ENCODE measurements at regions not wholly inside any gene's neighbourhood (a gene's known extent, or its start where the extent isn't known, plus 50 kb on each side); places are given as distances from the start of the nearest gene placed in this dataset.

DNA sequence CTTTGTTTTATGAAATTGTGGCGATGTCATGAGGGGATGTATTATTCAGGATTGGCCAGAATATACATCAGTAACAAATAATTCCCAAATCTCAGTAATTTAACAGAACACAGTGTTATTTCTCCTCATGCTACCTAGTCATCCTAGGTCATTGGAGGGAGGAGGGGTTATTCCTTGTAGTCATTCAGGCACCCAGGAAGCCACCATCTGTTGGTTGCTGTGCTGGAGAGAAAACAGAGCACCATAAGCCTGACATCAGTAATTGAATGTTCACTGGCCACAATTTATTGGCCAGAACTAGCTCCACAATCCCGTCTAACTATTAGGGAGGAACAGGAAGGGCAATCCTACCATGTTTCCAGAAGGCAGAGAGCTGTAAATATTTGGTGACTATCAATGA lies 303.5 kb upstream of the CELF4 start:
- Histone ChIP-seq H3K36me3 (no peaks in the 10 kb centered on the region), H3K4me3 (no peak overlapping the region), H3K9me3 (no peaks in the 10 kb centered on the region), H3K27ac (no peak overlapping the region), H3K27me3 (no peaks in the 10 kb centered on the region), H3K4me1 (no peaks in the 10 kb centered on the region)
- no peak for ATAC-seq (ENCODE audit: low FRiP score in 2 of 2)
- TF ChIP-seq POLR2A (IDR thresholded peaks at IDR 0.05) = no peak
- TF ChIP-seq, protein P1, sequence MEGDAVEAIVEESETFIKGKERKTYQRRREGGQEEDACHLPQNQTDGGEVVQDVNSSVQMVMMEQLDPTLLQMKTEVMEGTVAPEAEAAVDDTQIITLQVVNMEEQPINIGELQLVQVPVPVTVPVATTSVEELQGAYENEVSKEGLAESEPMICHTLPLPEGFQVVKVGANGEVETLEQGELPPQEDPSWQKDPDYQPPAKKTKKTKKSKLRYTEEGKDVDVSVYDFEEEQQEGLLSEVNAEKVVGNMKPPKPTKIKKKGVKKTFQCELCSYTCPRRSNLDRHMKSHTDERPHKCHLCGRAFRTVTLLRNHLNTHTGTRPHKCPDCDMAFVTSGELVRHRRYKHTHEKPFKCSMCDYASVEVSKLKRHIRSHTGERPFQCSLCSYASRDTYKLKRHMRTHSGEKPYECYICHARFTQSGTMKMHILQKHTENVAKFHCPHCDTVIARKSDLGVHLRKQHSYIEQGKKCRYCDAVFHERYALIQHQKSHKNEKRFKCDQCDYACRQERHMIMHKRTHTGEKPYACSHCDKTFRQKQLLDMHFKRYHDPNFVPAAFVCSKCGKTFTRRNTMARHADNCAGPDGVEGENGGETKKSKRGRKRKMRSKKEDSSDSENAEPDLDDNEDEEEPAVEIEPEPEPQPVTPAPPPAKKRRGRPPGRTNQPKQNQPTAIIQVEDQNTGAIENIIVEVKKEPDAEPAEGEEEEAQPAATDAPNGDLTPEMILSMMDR (IDR thresholded peaks at IDR 0.05) = no peak
- no peak for TF ChIP-seq POLR2AphosphoS5 (IDR thresholded peaks at IDR 0.05)
- TF ChIP-seq EP300 (IDR thresholded peaks at IDR 0.05) = no peak
- WGBS, 2 donors = 77 to 85% methylated on average over 2 of the region's 2 CpGs
- no peak for DNase-seq

DNA sequence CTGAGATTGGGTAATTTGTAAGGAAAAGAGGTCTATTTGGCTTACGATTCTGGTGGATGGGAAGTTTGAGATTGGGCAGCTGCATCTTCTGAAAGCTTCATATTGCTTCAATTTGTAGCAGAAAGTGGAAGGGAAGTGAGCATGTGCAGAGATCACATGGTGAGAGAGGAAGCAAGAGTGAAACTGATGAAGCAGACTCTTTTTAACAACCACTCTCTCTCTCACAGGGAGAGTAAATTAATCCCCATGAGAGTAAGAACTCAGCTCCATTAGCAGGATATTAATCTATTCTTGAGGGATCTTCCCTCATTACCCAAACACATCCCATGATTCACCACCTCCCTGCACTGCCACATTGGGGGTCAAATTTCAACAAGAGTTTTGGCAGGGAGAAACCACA lies 298.5 kb upstream of the CELF4 start:
- Histone ChIP-seq H3K9me3 (no peaks in the 10 kb centered on the region), H3K36me3 (no peaks in the 10 kb centered on the region)
- 88 to 94% methylated on average over 1 of the region's 1 CpG for WGBS, 2 donors

DNA sequence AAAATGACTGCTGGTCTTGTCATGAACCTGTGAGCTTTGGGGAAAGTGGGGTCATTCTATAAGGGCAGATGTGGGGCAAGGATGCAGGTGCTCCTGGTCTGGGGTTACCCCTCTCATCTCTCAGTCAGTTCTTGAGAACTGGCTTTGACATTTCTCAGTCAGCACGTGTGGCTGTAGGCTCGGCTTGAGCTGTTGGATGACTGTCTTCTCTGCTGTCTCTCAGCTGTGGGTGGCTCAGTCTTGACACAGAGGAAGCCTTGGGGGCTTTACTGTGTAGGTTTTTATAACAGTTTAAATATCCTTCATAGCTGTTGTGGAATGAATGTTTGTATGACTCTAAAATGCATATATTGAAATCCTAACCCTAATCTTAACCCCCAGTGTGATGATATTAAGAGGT lies 296.4 kb upstream of the CELF4 start:
- H3K4me3 ChIP-seq = no peak overlapping the region
- no peaks in the 10 kb centered on the region for H3K36me3 ChIP-seq
- WGBS, 2 donors = 72 to 89% methylated on average over 2 of the region's 2 CpGs
- H3K4me1 ChIP-seq = no peaks in the 10 kb centered on the region
- TF ChIP-seq EP300 (IDR thresholded peaks at IDR 0.05) (no peak), POLR2A (IDR thresholded peaks at IDR 0.05) (no peak), POLR2AphosphoS5 (IDR thresholded peaks at IDR 0.05) (no peak)
- TF ChIP-seq, protein P1 (IDR thresholded peaks at IDR 0.05) = no peak
- H3K27ac ChIP-seq = no peak overlapping the region
- ATAC-seq (ENCODE audit: low FRiP score in 2 of 2) = no peak
- DNase-seq = no peak
- H3K9me3 ChIP-seq = no peaks in the 10 kb centered on the region
- no peaks in the 10 kb centered on the region for H3K27me3 ChIP-seq

More for the DNA sequence above, 298.5 kb upstream of the CELF4 start:
- TF ChIP-seq POLR2A (IDR thresholded peaks at IDR 0.05) = no peak
- TF ChIP-seq, protein P1 (IDR thresholded peaks at IDR 0.05) = no peak
- TF ChIP-seq EP300 (IDR thresholded peaks at IDR 0.05) = no peak
- TF ChIP-seq POLR2AphosphoS5 (IDR thresholded peaks at IDR 0.05) = no peak
- no peak overlapping the region for H3K27ac ChIP-seq
- H3K4me1 ChIP-seq = no peaks in the 10 kb centered on the region
- no peaks in the 10 kb centered on the region for H3K27me3 ChIP-seq
- no peak for ATAC-seq (ENCODE audit: low FRiP score in 2 of 2)
- no peak overlapping the region for H3K4me3 ChIP-seq
- no peak for DNase-seq

DNA sequence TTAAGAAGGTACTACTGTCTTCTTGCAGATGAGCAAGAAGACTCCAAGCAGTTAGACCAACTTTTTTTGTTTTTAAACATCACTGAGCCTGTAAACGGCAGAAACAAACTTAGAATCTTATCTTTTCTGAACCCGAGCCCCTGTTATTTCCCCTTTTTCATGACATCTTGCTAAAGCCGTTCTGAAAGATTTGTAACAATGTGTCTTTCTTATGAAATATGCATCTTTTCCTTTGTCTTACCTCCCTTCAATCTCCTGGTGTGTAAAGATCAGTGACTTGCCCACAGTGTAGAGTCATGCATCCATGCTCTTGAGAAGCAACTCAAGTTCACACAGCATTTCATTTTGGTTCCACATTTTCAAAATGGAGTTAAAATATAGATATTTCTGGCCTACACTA lies 288.8 kb upstream of the CELF4 start:
- H3K4me3 ChIP-seq = no peak overlapping the region
- no peaks in the 10 kb centered on the region for H3K4me1 ChIP-seq
- H3K9me3 ChIP-seq = no peaks in the 10 kb centered on the region
- ATAC-seq (ENCODE audit: low FRiP score in 2 of 2) = no peak
- DNase-seq = no peak
- H3K27me3 ChIP-seq = no peaks in the 10 kb centered on the region
- TF ChIP-seq EP300 (IDR thresholded peaks at IDR 0.05) (no peak), POLR2AphosphoS5 (IDR thresholded peaks at IDR 0.05) (no peak), POLR2A (IDR thresholded peaks at IDR 0.05) (no peak)
- TF ChIP-seq, protein P1 (IDR thresholded peaks at IDR 0.05) = no peak
- no peaks in the 10 kb centered on the region for H3K36me3 ChIP-seq
- WGBS, 2 donors = 50 to 55% methylated on average over 3 of the region's 3 CpGs
- H3K27ac ChIP-seq = no peak overlapping the region

DNA sequence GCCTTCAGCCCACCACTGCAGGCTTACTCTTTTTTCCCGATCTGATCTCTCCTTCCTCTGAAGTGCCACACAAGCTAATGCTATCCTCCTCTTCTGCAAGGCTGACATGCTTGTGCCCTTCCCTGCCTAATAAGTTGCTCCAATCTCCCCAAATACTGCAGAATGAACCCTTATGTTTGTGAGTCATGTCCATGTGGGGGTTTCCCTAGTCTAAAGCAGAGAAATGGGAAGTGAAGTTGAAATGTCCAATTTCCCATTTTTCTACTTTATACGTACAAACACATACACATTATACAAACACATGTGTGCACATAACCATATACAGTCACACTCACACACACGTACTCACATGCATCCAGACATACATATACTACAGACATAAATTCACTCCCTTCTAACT lies 288.1 kb upstream of the CELF4 start:
- DNase-seq = no peak
- no peak for ATAC-seq (ENCODE audit: low FRiP score in 2 of 2)
- WGBS, 2 donors = 59 to 62% methylated on average over 3 of the region's 3 CpGs
- H3K36me3 ChIP-seq = no peaks in the 10 kb centered on the region
- no peaks in the 10 kb centered on the region for H3K9me3 ChIP-seq
- no peaks in the 10 kb centered on the region for H3K4me1 ChIP-seq
- TF ChIP-seq, protein P1 (IDR thresholded peaks at IDR 0.05) = no peak
- TF ChIP-seq POLR2AphosphoS5 (IDR thresholded peaks at IDR 0.05) (no peak), POLR2A (IDR thresholded peaks at IDR 0.05) (no peak), EP300 (IDR thresholded peaks at IDR 0.05) (no peak)
- H3K4me3 ChIP-seq = no peak overlapping the region
- no peaks in the 10 kb centered on the region for H3K27me3 ChIP-seq
- H3K27ac ChIP-seq = no peak overlapping the region
